ENCODE measurements at regions not wholly inside any gene's neighbourhood (a gene's known extent, or its start where the extent isn't known, plus 50 kb on each side); places are given as distances from the start of the nearest gene placed in this dataset.
"Not testable (repeated sequence)": the region's sequence is repeated elsewhere in the genome, so short reads cannot be mapped to it uniquely, and the experiment has no call there.

- no peak for DNase-seq (ENCODE audit: low spot score)
These were observed 180.3 kb upstream of the ZNF217 start for GRCh38 chr20:53773792-53774401.

- not testable (repeated sequence) for DNase-seq (ENCODE audit: low spot score)
These were observed 179.6 kb upstream of the ZNF217 start for GRCh38 chr20:53773066-53773791.

- no peak for DNase-seq (ENCODE audit: low spot score)
These were observed 175.4 kb upstream of the ZNF217 start for GRCh38 chr20:53769041-53769440.

GRCh38 chr20:53768329-53768728 is 174.7 kb upstream of the ZNF217 start:
- no peak for DNase-seq (ENCODE audit: low spot score)

- DNase-seq (ENCODE audit: low spot score) = no peak
These were observed 173.7 kb upstream of the ZNF217 start for GRCh38 chr20:53767206-53767930.

GRCh38 chr20:53764415-53764800 is 170.8 kb upstream of the ZNF217 start:
- no peak for DNase-seq (ENCODE audit: low spot score)

GRCh38 chr20:53763707-53764414 is 170.2 kb upstream of the ZNF217 start:
- DNase-seq (ENCODE audit: low spot score) = peak; percentile 87

- DNase-seq (ENCODE audit: low spot score) = not testable (repeated sequence)
These were observed 168.8 kb upstream of the ZNF217 start for GRCh38 chr20:53762423-53762798.

- DNase-seq (ENCODE audit: low spot score) = no peak
These were observed 166.4 kb upstream of the ZNF217 start for GRCh38 chr20:53760025-53760441.

- no peak for DNase-seq (ENCODE audit: low spot score)
These were observed 163.9 kb upstream of the ZNF217 start for GRCh38 chr20:53757472-53757913.

- no peak for DNase-seq (ENCODE audit: low spot score)
These were observed 162.3 kb upstream of the ZNF217 start for GRCh38 chr20:53755733-53756531.

GRCh38 chr20:53753880-53754459 is 160.3 kb upstream of the ZNF217 start:
- no peak for DNase-seq (ENCODE audit: low spot score)

- peak; percentile 67 for DNase-seq (ENCODE audit: low spot score)
These were observed 159.6 kb upstream of the ZNF217 start for GRCh38 chr20:53752971-53753879.

- DNase-seq (ENCODE audit: low spot score) = no peak
These were observed 158.9 kb upstream of the ZNF217 start for GRCh38 chr20:53752583-53752970.

- no peak for DNase-seq (ENCODE audit: low spot score)
These were observed 158.1 kb upstream of the ZNF217 start for GRCh38 chr20:53751620-53752318.

- DNase-seq (ENCODE audit: low spot score) = no peak
These were observed 157.4 kb upstream of the ZNF217 start for GRCh38 chr20:53750827-53751619.

- no peak for DNase-seq (ENCODE audit: low spot score)
These were observed 155.9 kb upstream of the ZNF217 start for GRCh38 chr20:53749499-53749898.

- DNase-seq (ENCODE audit: low spot score) = no peak
These were observed 155.3 kb upstream of the ZNF217 start for GRCh38 chr20:53748821-53749421.

Measured in H4 (cell line).